Fibroblast of the aortic adventitia (primary cell): ENCODE measurements at regions not wholly inside any gene's neighbourhood (a gene's known extent, or its start where the extent isn't known, plus 50 kb on each side); places are given as distances from the start of the nearest gene placed in this dataset.
A peak's percentile ranks its signal among the peaks of the same experiment; 100 is the strongest.

Source experiments
- DNase-seq: peaks from one replicate; pipeline ENCODE4 v3.0.0-alpha.2; 2010; ENCODE audit warnings: low read depth
- H3K4me3 ChIP-seq: 2 replicates; pipeline ENCODE4 v1.5.1; 2011; ENCODE audit warnings: low read depth, mild to moderate bottlenecking, control low read depth, low read length, moderate library complexity
- CTCF ChIP-seq: IDR thresholded peaks from 2 replicates; pipeline ENCODE4 v1.5.1; 2011; ENCODE audit warnings: mild to moderate bottlenecking, low read length, control low read depth, inconsistent platforms; ENCODE audit not compliant: insufficient read depth

- no peak for DNase-seq
Observed at GRCh38 chr12:91999823-92000222, 145.8 kb downstream of the BTG1 start.

DNA sequence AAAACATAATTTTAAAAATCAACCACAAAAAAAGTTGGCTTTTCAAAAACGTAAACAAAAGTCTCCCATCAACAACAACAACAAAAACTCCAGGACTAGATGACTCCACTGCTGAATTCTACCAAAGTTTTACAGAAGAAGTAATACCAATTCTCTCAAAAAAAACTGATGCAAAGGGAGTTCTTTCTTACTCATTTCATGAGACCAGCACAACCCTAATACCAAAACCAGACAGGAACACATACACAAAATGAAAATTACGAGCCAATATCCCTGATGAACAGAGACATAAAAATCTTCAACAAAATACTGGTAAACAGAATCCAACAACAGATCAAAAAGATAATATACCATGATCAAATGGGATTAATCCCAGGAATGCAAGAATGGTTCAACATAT is 147.3 kb downstream of the BTG1 start:
- no peak overlapping the region for H3K4me3 ChIP-seq
- DNase-seq: no peak
- TF ChIP-seq CTCF: no peak

More at GRCh38 chr12:91999823-92000222, 145.8 kb downstream of the BTG1 start:
- H3K4me3 ChIP-seq: no peak overlapping the region
- TF ChIP-seq CTCF: no peak

- TF ChIP-seq CTCF: no peak
- DNase-seq: no peak
- no peak overlapping the region for H3K4me3 ChIP-seq
Observed at GRCh38 chr12:91994208-91994797, 151.3 kb downstream of the BTG1 start.

GRCh38 chr12:91993287-91994017 is 152.2 kb downstream of the BTG1 start:
- peak; percentile 40 for DNase-seq
- no peak for TF ChIP-seq CTCF
- H3K4me3 ChIP-seq: no peak overlapping the region

GRCh38 chr12:91991399-91992187 is 154.1 kb downstream of the BTG1 start:
- TF ChIP-seq CTCF: no peak
- peak; percentile 34 for DNase-seq
- H3K4me3 ChIP-seq: no peak overlapping the region

DNA sequence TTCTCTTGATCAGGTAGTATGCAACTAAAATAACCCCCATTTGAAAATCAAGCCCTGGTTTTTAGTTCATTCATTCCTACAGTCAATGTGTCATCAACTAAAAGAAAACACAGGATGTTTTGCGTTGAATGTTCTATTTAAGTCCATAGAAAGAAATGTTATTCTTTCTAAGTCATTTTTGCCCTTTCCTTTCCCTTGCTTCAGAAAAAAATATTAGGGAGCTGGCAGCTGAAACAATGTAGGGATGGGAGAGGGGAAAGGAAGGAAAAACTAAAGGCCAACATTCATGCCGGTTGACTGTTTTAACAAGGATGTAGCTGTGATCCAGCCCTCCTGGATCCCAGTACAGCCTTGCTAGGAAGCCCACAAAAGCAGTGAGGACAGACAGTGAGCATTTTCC is 155.1 kb downstream of the BTG1 start:
- TF ChIP-seq CTCF: no peak
- DNase-seq: peak; percentile 60

More for the DNA sequence above, 155.1 kb downstream of the BTG1 start:
- H3K4me3 ChIP-seq: no peak overlapping the region
